ENCODE measurements at regions not wholly inside any gene's neighbourhood (a gene's known extent, or its start where the extent isn't known, plus 50 kb on each side); places are given as distances from the start of the nearest gene placed in this dataset.

DNA sequence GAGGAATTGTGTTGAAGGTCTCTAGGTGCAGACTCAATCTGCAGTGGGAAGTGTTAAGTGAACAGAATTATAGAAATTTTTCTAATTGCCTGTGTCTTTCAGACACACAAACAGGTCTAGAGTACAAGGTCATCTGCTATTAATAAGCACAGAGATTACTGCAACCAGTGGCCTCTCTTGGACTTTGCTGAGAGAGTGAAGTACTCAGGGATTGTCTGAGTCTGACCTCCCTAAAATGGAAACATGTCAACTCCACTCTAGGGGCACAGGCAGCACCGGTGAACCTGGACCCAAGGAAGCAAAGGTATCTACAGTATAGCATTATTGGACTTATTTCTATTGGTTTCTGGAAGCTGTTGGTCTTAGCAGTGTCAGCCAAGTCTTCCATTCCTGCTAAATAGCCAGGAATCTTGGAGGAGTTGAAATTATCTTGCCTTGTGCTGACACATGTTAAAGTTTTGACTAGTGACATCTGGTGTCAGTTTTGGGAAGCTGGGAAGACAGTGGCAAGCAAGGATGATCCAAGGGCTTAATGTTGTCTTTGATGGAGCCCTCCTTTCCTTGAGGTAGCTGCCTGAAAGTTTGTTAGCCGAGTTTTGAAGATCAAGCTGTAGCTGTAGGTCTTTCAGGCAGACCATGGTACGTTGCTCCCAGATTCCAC, 61.1 kb upstream of the NMUR2 start:
- H3K36me3 ChIP-seq, result no peaks in the 10 kb centered on the region
- in situ Hi-C loops (cut with MboI; ENCODE audit: low pct_ligation_motif_present in 1 of 4, low pct_unique_long_range_greater_than_20kb in 1 of 4, low sequenced_read_pairs in 3 of 4) (no loop called here), intact Hi-C loops (cut with DNase I; ENCODE audit: low total_unique reads) (no loop called here)
- no peak for DNase-seq
- WGBS, 2 donors (ENCODE audit: low coverage in 1 of 2), result 77% methylated on average over 3 of the region's 3 CpGs; no CpG with 5 or more reads in 1 of the 2 donors
- H3K4me3 ChIP-seq, result no peak overlapping the region
- TF ChIP-seq POLR2AphosphoS5 (IDR thresholded peaks at IDR 0.05) (no peak), CTCF (IDR thresholded peaks at IDR 0.05) (no peak), EP300 (IDR thresholded peaks at IDR 0.05; ENCODE audit: low read depth) (no peak), POLR2A (IDR thresholded peaks at IDR 0.05) (no peak)
- no peak overlapping the region for H3K27ac ChIP-seq
- H3K27me3 ChIP-seq, result no peaks in the 10 kb centered on the region
- no peaks in the 10 kb centered on the region for H3K4me1 ChIP-seq
- H3K9me3 ChIP-seq, result no peaks in the 10 kb centered on the region

GRCh38 chr5:152470167-152470566, 65.1 kb upstream of the NMUR2 start:
- Histone ChIP-seq H3K9me3 (no peaks in the 10 kb centered on the region), H3K4me1 (no peaks in the 10 kb centered on the region), H3K36me3 (no peaks in the 10 kb centered on the region), H3K27me3 (no peaks in the 10 kb centered on the region), H3K27ac (no peak overlapping the region), H3K4me3 (no peak overlapping the region)
- in situ Hi-C loops (cut with MboI; ENCODE audit: low pct_ligation_motif_present in 1 of 4, low pct_unique_long_range_greater_than_20kb in 1 of 4, low sequenced_read_pairs in 3 of 4) (no loop called here), intact Hi-C loops (cut with DNase I; ENCODE audit: low total_unique reads) (no loop called here)
- no peak for DNase-seq
- WGBS, 2 donors (ENCODE audit: low coverage in 1 of 2), result 60 to 69% methylated on average over 3 of the region's 3 CpGs
- TF ChIP-seq POLR2AphosphoS5 (IDR thresholded peaks at IDR 0.05), result no peak
- TF ChIP-seq POLR2A (IDR thresholded peaks at IDR 0.05), result no peak
- no peak for TF ChIP-seq EP300 (IDR thresholded peaks at IDR 0.05; ENCODE audit: low read depth)
- TF ChIP-seq CTCF (IDR thresholded peaks at IDR 0.05), result no peak

- Histone ChIP-seq H3K27ac (no peak overlapping the region), H3K36me3 (no peaks in the 10 kb centered on the region), H3K4me1 (no peaks in the 10 kb centered on the region), H3K27me3 (no peaks in the 10 kb centered on the region), H3K4me3 (no peak overlapping the region), H3K9me3 (no peaks in the 10 kb centered on the region)
- no peak for TF ChIP-seq POLR2AphosphoS5 (IDR thresholded peaks at IDR 0.05)
- TF ChIP-seq EP300 (IDR thresholded peaks at IDR 0.05; ENCODE audit: low read depth), result no peak
- no peak for TF ChIP-seq CTCF (IDR thresholded peaks at IDR 0.05)
- TF ChIP-seq POLR2A (IDR thresholded peaks at IDR 0.05), result no peak
- no peak for DNase-seq
- intact Hi-C loops (cut with DNase I; ENCODE audit: low total_unique reads) (no loop called here), in situ Hi-C loops (cut with MboI; ENCODE audit: low pct_ligation_motif_present in 1 of 4, low pct_unique_long_range_greater_than_20kb in 1 of 4, low sequenced_read_pairs in 3 of 4) (no loop called here)
These were observed 67.0 kb upstream of the NMUR2 start for GRCh38 chr5:152472083-152472482.

DNA sequence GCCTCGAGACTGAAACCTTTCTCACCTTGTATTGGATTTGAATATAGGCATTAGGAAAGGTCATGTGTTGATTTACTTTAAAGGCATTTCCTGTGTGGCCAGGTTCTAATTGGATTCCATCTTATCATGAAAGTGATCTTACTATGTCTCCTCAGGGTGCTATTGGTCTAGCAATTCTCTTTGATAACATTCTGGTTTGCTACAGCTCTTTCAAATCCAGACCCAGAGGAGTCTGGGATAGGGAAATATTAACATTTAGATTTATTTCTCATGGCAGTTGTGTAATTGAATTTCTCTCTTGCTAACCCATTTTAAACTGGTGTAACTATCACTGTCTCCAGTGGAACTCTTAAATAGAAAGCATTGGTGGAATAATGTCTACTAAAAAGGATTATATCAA, 69.9 kb upstream of the NMUR2 start:
- in situ Hi-C loops (cut with MboI; ENCODE audit: low pct_ligation_motif_present in 1 of 4, low pct_unique_long_range_greater_than_20kb in 1 of 4, low sequenced_read_pairs in 3 of 4) (no loop called here), intact Hi-C loops (cut with DNase I; ENCODE audit: low total_unique reads) (no loop called here)
- H3K4me1 ChIP-seq, result no peaks in the 10 kb centered on the region
- H3K36me3 ChIP-seq, result no peaks in the 10 kb centered on the region
- no peaks in the 10 kb centered on the region for H3K9me3 ChIP-seq
- no peak for TF ChIP-seq POLR2A (IDR thresholded peaks at IDR 0.05)
- no peak for TF ChIP-seq POLR2AphosphoS5 (IDR thresholded peaks at IDR 0.05)
- no peak for TF ChIP-seq EP300 (IDR thresholded peaks at IDR 0.05; ENCODE audit: low read depth)
- TF ChIP-seq CTCF (IDR thresholded peaks at IDR 0.05), result no peak
- 71 to 86% methylated on average over 1 of the region's 1 CpG for WGBS, 2 donors (ENCODE audit: low coverage in 1 of 2)
- H3K27me3 ChIP-seq, result no peaks in the 10 kb centered on the region
- H3K4me3 ChIP-seq, result no peak overlapping the region
- H3K27ac ChIP-seq, result no peak overlapping the region
- DNase-seq, result no peak
